A549 (cell line): ENCODE measurements at regions not wholly inside any gene's neighbourhood (a gene's known extent, or its start where the extent isn't known, plus 50 kb on each side); places are given as distances from the start of the nearest gene placed in this dataset.

Experiments used
- ATAC-seq, 2 experiments: fragments of 200-7000 bp in 1 of 2; fragments of >200 bp in 1 of 2; cut with Nextera tagmentation in 1 of 2; cut with Tn5 transposase in 1 of 2; 3 replicates each; pipeline versions ENCODE4 v1.8.0 to v1.9.1; 2018 to 2020; ENCODE audit warnings: mild to moderate bottlenecking in 1 of 2, moderate library complexity in 1 of 2
- CTCF ChIA-PET: fragments of 300-600 bp; sonication (Branson Sonifier 250); formaldehyde crosslinking; extraction: SDS; loops from one replicate; lab custom pipeline; 2021; ENCODE audit warnings: antibody characterized with exemption, inconsistent platforms; lab: Yijun Ruan, JAX
- POLR2A ChIA-PET: fragments of 350-600 bp; formaldehyde crosslinking; extraction: SDS; loops from one replicate; lab custom pipeline; 2021; ENCODE audit warnings: antibody characterized with exemption, inconsistent platforms; lab: Yijun Ruan, JAX
- DNase-seq, 2 experiments: peaks; one replicate each; pipeline versions ENCODE4 v3.0.0 to v3.0.0-alpha.2; 2011 to 2016; ENCODE audit warnings: low read depth in 1 of 2, low spot score in 1 of 2
- FAIRE-seq: peaks from 2 replicates; lab custom pipeline; 2011; peaks lifted over from hg19 to GRCh38; lab: Jason Lieb, UNC
- H3K27ac ChIP-seq, 2 experiments: fragments of >200 bp; sonication (Bioruptor Twin); formaldehyde crosslinking; 3 replicates each; pipeline ENCODE4 v1.5.1; 2016 to 2017
- H3K4me1 ChIP-seq: fragments of >200 bp; sonication (Bioruptor Twin); formaldehyde crosslinking; 3 replicates; pipeline ENCODE4 v1.6.1; 2016
- H3K4me2 ChIP-seq: fragments of >200 bp; sonication (Bioruptor Twin); formaldehyde crosslinking; 3 replicates; pipeline ENCODE4 v1.6.1; 2016
- H3K4me3 ChIP-seq: fragments of >200 bp; sonication (Bioruptor Twin); formaldehyde crosslinking; 3 replicates; pipeline ENCODE4 v1.5.1; 2016
- H3K9me3 ChIP-seq: fragments of >200 bp; sonication (Bioruptor Twin); formaldehyde crosslinking; 3 replicates; pipeline ENCODE4 v1.6.1; 2016
- CBX2 ChIP-seq: fragments of 200-600 bp; sonication (generic); IDR thresholded peaks from 2 replicates; pipeline ENCODE4 v1.6.1; 2016; ENCODE audit warnings: low read depth, mild to moderate bottlenecking, borderline replicate concordance
- CEBPB ChIP-seq, 2 experiments: fragments of >200 bp in 1 of 2; sonication (Bioruptor Twin) in 1 of 2; formaldehyde crosslinking in 1 of 2; IDR thresholded peaks; 2 replicates each; pipeline ENCODE4 v1.6.1; 2012 to 2016
- CHD2 ChIP-seq: fragments of 150-350 bp; IDR thresholded peaks from 2 replicates; pipeline ENCODE4 v1.6.1; 2014; ENCODE audit warnings: low read length; ENCODE audit not compliant: partially characterized antibody
- CHD4 ChIP-seq: fragments of 200-600 bp; sonication (generic); IDR thresholded peaks from 2 replicates; pipeline ENCODE4 v1.6.1; 2016; ENCODE audit warnings: antibody characterized with exemption, mild to moderate bottlenecking, borderline replicate concordance
- EHF ChIP-seq: fragments of 250-450 bp; sonication (Bioruptor Pico); IDR thresholded peaks from 2 replicates; pipeline ENCODE4 v1.5.0; 2020; ENCODE audit warnings: mild to moderate bottlenecking
- EP300 ChIP-seq, 2 experiments: fragments of >200 bp; sonication (Bioruptor Twin); formaldehyde crosslinking; IDR thresholded peaks; 2 replicates in 1 of 2; 3 replicates in 1 of 2; pipeline ENCODE4 v1.6.1; 2016 to 2017
- ESRRA ChIP-seq: fragments of 150-350 bp; IDR thresholded peaks from 2 replicates; pipeline ENCODE4 v1.6.1; 2014; ENCODE audit warnings: mild to moderate bottlenecking, low read length, borderline replicate concordance
- FOXS1 ChIP-seq: fragments of 250-450 bp; sonication (Bioruptor Pico); IDR thresholded peaks from 2 replicates; pipeline ENCODE4 v1.5.0; 2020; ENCODE audit warnings: mild to moderate bottlenecking, moderate library complexity
- HEYL ChIP-seq: fragments of 250-450 bp; sonication (Bioruptor Pico); IDR thresholded peaks from 2 replicates; pipeline ENCODE4 v1.8.0; 2021; ENCODE audit warnings: mild to moderate bottlenecking, moderate library complexity
- HOXA7 ChIP-seq: fragments of 250-450 bp; sonication (Bioruptor Pico); IDR thresholded peaks from 2 replicates; pipeline ENCODE4 v1.5.0; 2020; ENCODE audit warnings: mild to moderate bottlenecking, moderate library complexity
- HOXB5 ChIP-seq: fragments of 250-450 bp; sonication (Bioruptor Pico); IDR thresholded peaks from 2 replicates; pipeline ENCODE4 v1.5.0; 2020; ENCODE audit warnings: mild to moderate bottlenecking, moderate library complexity
- KDM1A ChIP-seq: fragments of 200-600 bp; sonication (generic); IDR thresholded peaks from 2 replicates; pipeline ENCODE4 v1.6.1; 2016; ENCODE audit warnings: low read depth, mild to moderate bottlenecking
- MAX ChIP-seq: IDR thresholded peaks from 2 replicates; pipeline ENCODE4 v1.6.1; 2012
- MYC ChIP-seq: IDR thresholded peaks from 2 replicates; pipeline ENCODE4 v1.6.1; 2012; ENCODE audit warnings: mild to moderate bottlenecking, inconsistent platforms, low read length, improper control_type of control experiment, borderline replicate concordance
- PBX3 ChIP-seq: IDR thresholded peaks from 2 replicates; pipeline ENCODE4 v1.6.1; 2012
- PHF8 ChIP-seq: fragments of 200-600 bp; sonication (generic); IDR thresholded peaks from 2 replicates; pipeline ENCODE4 v1.6.1; 2016; ENCODE audit warnings: low read depth, mild to moderate bottlenecking, antibody characterized with exemption, moderate library complexity, borderline replicate concordance
- RAD21 ChIP-seq, 2 experiments: fragments of >200 bp in 1 of 2; sonication (Bioruptor Twin) in 1 of 2; formaldehyde crosslinking in 1 of 2; IDR thresholded peaks in 1 of 2; conservative IDR thresholded peaks in 1 of 2; 2 replicates in 1 of 2; 3 replicates in 1 of 2; pipeline ENCODE4 v1.6.1; 2012 to 2018; ENCODE audit warnings: inconsistent platforms in 1 of 2
- RCOR1 ChIP-seq: fragments of 150-350 bp; IDR thresholded peaks from 2 replicates; pipeline ENCODE4 v1.6.1; 2014; ENCODE audit warnings: antibody characterized with exemption, low read length, low read depth
- SMC3 ChIP-seq: fragments of >200 bp; sonication (Bioruptor Twin); formaldehyde crosslinking; IDR thresholded peaks from 3 replicates; pipeline ENCODE4 v1.6.1; 2018; ENCODE audit warnings: inconsistent platforms
- SREBF2 ChIP-seq: fragments of 450-650 bp; IDR thresholded peaks from 2 replicates; pipeline ENCODE4 v1.6.1; 2014; ENCODE audit warnings: mild to moderate bottlenecking, moderate library complexity
- TFCP2L1 ChIP-seq: fragments of 250-450 bp; sonication (Bioruptor Pico); IDR thresholded peaks from 2 replicates; pipeline ENCODE4 v1.5.0; 2021; ENCODE audit warnings: mild to moderate bottlenecking
- TP53 ChIP-seq: fragments of 250-450 bp; sonication (Bioruptor Pico); IDR thresholded peaks from 2 replicates; pipeline ENCODE4 v1.5.0; 2021; ENCODE audit warnings: mild to moderate bottlenecking, moderate library complexity
- ZC3H11A ChIP-seq: fragments of 450-650 bp; IDR thresholded peaks from 2 replicates; pipeline ENCODE4 v1.6.1; 2014; ENCODE audit warnings: antibody characterized with exemption, mild to moderate bottlenecking
- ZFP36 ChIP-seq: fragments of 450-650 bp; IDR thresholded peaks from 2 replicates; pipeline ENCODE4 v1.6.1; 2014; ENCODE audit warnings: borderline replicate concordance; ENCODE audit not compliant: partially characterized antibody
- WGBS: methylation state at CpG from one replicate; pipeline ENCODE4 v1.1.6; 2017; ENCODE audit errors: missing lambda C conversion rate; 5-methylcytosine and 5-hydroxymethylcytosine counted together
- TF ChIP-seq, protein P1 (sequence below): fragments of 250-450 bp; sonication (Bioruptor Pico); IDR thresholded peaks from 2 replicates; pipeline ENCODE4 v1.5.0; 2020; ENCODE audit warnings: low read depth, mild to moderate bottlenecking, moderate library complexity
- TF ChIP-seq, protein P2 (sequence below): fragments of >200 bp; sonication (Bioruptor Twin); formaldehyde crosslinking; IDR thresholded peaks from 3 replicates; pipeline ENCODE4 v1.6.1; 2016

- Histone ChIP-seq H3K4me1 (no peaks in the 10 kb centered on the region), H3K4me2 (no peak overlapping the region; the same call in 2 of the 3 replicates)
- FAIRE-seq (no peak), DNase-seq (no peak)
- no peak for TF ChIP-seq PHF8
- no peak for TF ChIP-seq SMC3
- no peak for TF ChIP-seq EP300 (IDR thresholded peaks at IDR 0.05)
- TF ChIP-seq HEYL (CRISPR knock-in tag), result no peak
- TF ChIP-seq, all 56 proteins: peak for 0
- Histone ChIP-seq H3K4me3 (no peak overlapping the region), H3K9me3 (no peaks in the 10 kb centered on the region), H3K27ac (no peak overlapping the region)
- POLR2A ChIA-PET, result no interaction called here
- ATAC-seq, result no peak
- WGBS, result 16% methylated on average over 18 of the region's 18 CpGs
- CTCF ChIA-PET, result no interaction called here
These were observed 275.0 kb downstream of the ALG10 start for GRCh38 chr12:34297126-34297789.

DNA sequence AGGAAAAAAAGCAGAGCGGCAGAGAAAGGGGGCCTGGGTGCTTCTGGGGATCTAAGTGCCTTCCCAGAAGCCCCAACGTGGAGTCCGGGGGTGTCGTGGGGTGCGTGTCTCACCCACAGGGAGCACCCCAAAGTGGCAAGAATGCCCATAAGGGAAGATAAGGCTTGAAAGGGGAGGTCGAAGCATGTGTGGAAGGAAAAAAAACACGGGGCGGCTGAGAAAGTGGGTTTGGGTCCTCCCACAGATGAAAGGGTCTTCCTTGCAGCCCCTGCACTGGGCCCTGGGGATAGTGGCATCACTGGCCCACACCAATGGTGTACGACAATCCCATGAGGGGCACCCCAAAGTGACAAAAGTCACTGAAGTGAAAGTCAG is 275.5 kb downstream of the ALG10 start:
- no peak overlapping the region for H3K27ac ChIP-seq
- H3K4me1 ChIP-seq, result no peaks in the 10 kb centered on the region
- peak overlapping the region; percentile 36; the same call in 1 of the 3 replicates for H3K4me2 ChIP-seq
- ChIA-PET CTCF (no interaction called here), POLR2A (no interaction called here)
- FAIRE-seq (no peak), ATAC-seq (no peak), DNase-seq (no peak)
- 28% methylated on average over 9 of the region's 9 CpGs for WGBS
- H3K4me3 ChIP-seq, result no peak overlapping the region
- no peaks in the 10 kb centered on the region for H3K9me3 ChIP-seq
- no peak for TF ChIP-seq RAD21 (conservative IDR thresholded peaks at IDR 0.05 in 1 of 2, IDR thresholded peaks at IDR 0.05 in 1 of 2)
- TF ChIP-seq RCOR1, result no peak
- no peak for TF ChIP-seq ESRRA
- no peak for TF ChIP-seq CEBPB (IDR thresholded peaks at IDR 0.05)

- H3K27ac ChIP-seq, result no peak overlapping the region
- no peak for ATAC-seq
- POLR2A ChIA-PET, result no interaction called here
- H3K9me3 ChIP-seq, result no peaks in the 10 kb centered on the region
- peak overlapping the region; percentile 36; the same call in 1 of the 3 replicates for H3K4me2 ChIP-seq
- WGBS, result 24% methylated on average over 28 of the region's 28 CpGs
- no peak for TF ChIP-seq CBX2
- no peak for TF ChIP-seq KDM1A
- no peak for TF ChIP-seq MYC
- FAIRE-seq, result no peak
- no peaks in the 10 kb centered on the region for H3K4me1 ChIP-seq
- no peak overlapping the region for H3K4me3 ChIP-seq
- DNase-seq, result no peak
- CTCF ChIA-PET, result no interaction called here
These were observed 276.1 kb downstream of the ALG10 start for GRCh38 chr12:34298176-34298970.

GRCh38 chr12:34298971-34299801 is 276.9 kb downstream of the ALG10 start:
- ATAC-seq, result no peak
- Histone ChIP-seq H3K27ac (no peak overlapping the region), H3K4me1 (no peaks in the 10 kb centered on the region), H3K9me3 (no peaks in the 10 kb centered on the region), H3K4me2 (no peak overlapping the region), H3K4me3 (no peak overlapping the region)
- no peak for FAIRE-seq
- no peak for DNase-seq
- WGBS, result 38% methylated on average over 35 of the region's 35 CpGs
- CTCF ChIA-PET, result no interaction called here
- POLR2A ChIA-PET, result no interaction called here
- no peak for TF ChIP-seq RAD21 (conservative IDR thresholded peaks at IDR 0.05 in 1 of 2, IDR thresholded peaks at IDR 0.05 in 1 of 2)
- no peak for TF ChIP-seq MAX
- no peak for TF ChIP-seq SMC3
- TF ChIP-seq CHD4, result no peak
- TF ChIP-seq, protein P1, sequence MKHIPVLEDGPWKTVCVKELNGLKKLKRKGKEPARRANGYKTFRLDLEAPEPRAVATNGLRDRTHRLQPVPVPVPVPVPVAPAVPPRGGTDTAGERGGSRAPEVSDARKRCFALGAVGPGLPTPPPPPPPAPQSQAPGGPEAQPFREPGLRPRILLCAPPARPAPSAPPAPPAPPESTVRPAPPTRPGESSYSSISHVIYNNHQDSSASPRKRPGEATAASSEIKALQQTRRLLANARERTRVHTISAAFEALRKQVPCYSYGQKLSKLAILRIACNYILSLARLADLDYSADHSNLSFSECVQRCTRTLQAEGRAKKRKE (CRISPR knock-in tag), result no peak
- no peak for TF ChIP-seq PHF8
- TF ChIP-seq EHF (CRISPR knock-in tag), result no peak
- no peak for TF ChIP-seq FOXS1 (CRISPR knock-in tag)
- TF ChIP-seq HOXB5 (CRISPR knock-in tag), result no peak
- TF ChIP-seq, protein P2, sequence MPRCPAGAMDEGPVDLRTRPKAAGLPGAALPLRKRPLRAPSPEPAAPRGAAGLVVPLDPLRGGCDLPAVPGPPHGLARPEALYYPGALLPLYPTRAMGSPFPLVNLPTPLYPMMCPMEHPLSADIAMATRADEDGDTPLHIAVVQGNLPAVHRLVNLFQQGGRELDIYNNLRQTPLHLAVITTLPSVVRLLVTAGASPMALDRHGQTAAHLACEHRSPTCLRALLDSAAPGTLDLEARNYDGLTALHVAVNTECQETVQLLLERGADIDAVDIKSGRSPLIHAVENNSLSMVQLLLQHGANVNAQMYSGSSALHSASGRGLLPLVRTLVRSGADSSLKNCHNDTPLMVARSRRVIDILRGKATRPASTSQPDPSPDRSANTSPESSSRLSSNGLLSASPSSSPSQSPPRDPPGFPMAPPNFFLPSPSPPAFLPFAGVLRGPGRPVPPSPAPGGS, result no peak
- TF ChIP-seq PBX3, result no peak
- no peak for TF ChIP-seq ZC3H11A
- no peak for TF ChIP-seq CHD2
- TF ChIP-seq HOXA7 (CRISPR knock-in tag), result no peak
- TF ChIP-seq TFCP2L1 (CRISPR knock-in tag), result no peak
- no peak for TF ChIP-seq ZFP36
- no peak for TF ChIP-seq SREBF2
- no peak for TF ChIP-seq TP53 (CRISPR knock-in tag)
